ENCODE measurements at regions not wholly inside any gene's neighbourhood (a gene's known extent, or its start where the extent isn't known, plus 50 kb on each side); places are given as distances from the start of the nearest gene placed in this dataset.

- TF ChIP-seq CTCF (IDR thresholded peaks at IDR 0.05; ENCODE audit: low read length) (no peak), EZH2 (optimal IDR thresholded peaks at IDR 0.05; ENCODE audit: low read depth, low read length) (no peak), EZH2phosphoT487 (IDR thresholded peaks at IDR 0.05; ENCODE audit: low read length) (no peak)
- Histone ChIP-seq H3K27ac (ENCODE audit: low read length) (no peak overlapping the region), H4K20me1 (ENCODE audit: insufficient read depth, low read length) (no peaks in the 10 kb centered on the region), H3K9me3 (replicated peaks; ENCODE audit: insufficient read depth, low read length) (no peaks in the 10 kb centered on the region), H3K9me2 (replicated peaks; ENCODE audit: insufficient read depth, low read length) (no peaks in the 10 kb centered on the region), H3K79me2 (ENCODE audit: low read length) (no peaks in the 10 kb centered on the region), H2AFZ (ENCODE audit: low read length) (no peak overlapping the region), H3K4me2 (ENCODE audit: low read depth, low read length) (no peak overlapping the region), H3F3A (ENCODE audit: insufficient read depth, low read length) (no peaks in the 10 kb centered on the region), H3K9ac (ENCODE audit: low read length) (no peak overlapping the region), H3K27me3 (replicated peaks; ENCODE audit: insufficient read depth, low read length) (no peaks in the 10 kb centered on the region), H3K4me1 (ENCODE audit: low read length) (peaks cover 19% of the 10 kb centered on the region), H3K4me3 (ENCODE audit: low read length) (no peak overlapping the region), H3K36me3 (replicated peaks; ENCODE audit: insufficient read depth, low read length) (no peaks in the 10 kb centered on the region)
- no peak for DNase-seq
Observed at GRCh38 chr10:118957443-118957825, 72.1 kb upstream of the NANOS1 start.

- Histone ChIP-seq H3K36me3 (replicated peaks; ENCODE audit: insufficient read depth, low read length) (no peaks in the 10 kb centered on the region), H3K9me2 (replicated peaks; ENCODE audit: insufficient read depth, low read length) (no peaks in the 10 kb centered on the region), H3K4me2 (ENCODE audit: low read depth, low read length) (no peak overlapping the region), H3F3A (ENCODE audit: insufficient read depth, low read length) (no peaks in the 10 kb centered on the region), H3K9me3 (replicated peaks; ENCODE audit: insufficient read depth, low read length) (no peaks in the 10 kb centered on the region), H3K27me3 (replicated peaks; ENCODE audit: insufficient read depth, low read length) (no peaks in the 10 kb centered on the region), H3K27ac (ENCODE audit: low read length) (no peak overlapping the region), H3K4me1 (ENCODE audit: low read length) (peaks cover 19% of the 10 kb centered on the region), H2AFZ (ENCODE audit: low read length) (no peak overlapping the region), H3K79me2 (ENCODE audit: low read length) (no peaks in the 10 kb centered on the region), H3K9ac (ENCODE audit: low read length) (no peak overlapping the region), H4K20me1 (ENCODE audit: insufficient read depth, low read length) (no peaks in the 10 kb centered on the region), H3K4me3 (ENCODE audit: low read length) (no peak overlapping the region)
- no peak for DNase-seq
- no peak for TF ChIP-seq EZH2phosphoT487 (IDR thresholded peaks at IDR 0.05; ENCODE audit: low read length)
Observed at GRCh38 chr10:118957966-118958365, 71.5 kb upstream of the NANOS1 start.

- Histone ChIP-seq H3K27me3 (replicated peaks; ENCODE audit: insufficient read depth, low read length) (no peaks in the 10 kb centered on the region), H3K4me2 (ENCODE audit: low read depth, low read length) (no peak overlapping the region), H3K79me2 (ENCODE audit: low read length) (no peaks in the 10 kb centered on the region), H4K20me1 (ENCODE audit: insufficient read depth, low read length) (no peaks in the 10 kb centered on the region), H2AFZ (ENCODE audit: low read length) (no peak overlapping the region), H3K9me3 (replicated peaks; ENCODE audit: insufficient read depth, low read length) (no peaks in the 10 kb centered on the region), H3K4me3 (ENCODE audit: low read length) (no peak overlapping the region), H3K4me1 (ENCODE audit: low read length) (peaks cover 19% of the 10 kb centered on the region), H3K9ac (ENCODE audit: low read length) (no peak overlapping the region), H3K27ac (ENCODE audit: low read length) (no peak overlapping the region), H3K36me3 (replicated peaks; ENCODE audit: insufficient read depth, low read length) (no peaks in the 10 kb centered on the region), H3F3A (ENCODE audit: insufficient read depth, low read length) (no peaks in the 10 kb centered on the region), H3K9me2 (replicated peaks; ENCODE audit: insufficient read depth, low read length) (no peaks in the 10 kb centered on the region)
- TF ChIP-seq EZH2 (optimal IDR thresholded peaks at IDR 0.05; ENCODE audit: low read depth, low read length) (no peak), EZH2phosphoT487 (IDR thresholded peaks at IDR 0.05; ENCODE audit: low read length) (no peak), CTCF (IDR thresholded peaks at IDR 0.05; ENCODE audit: low read length) (no peak)
- DNase-seq = no peak
Observed at GRCh38 chr10:118958559-118958958, 71.0 kb upstream of the NANOS1 start.

- Histone ChIP-seq H3F3A (ENCODE audit: insufficient read depth, low read length) (no peaks in the 10 kb centered on the region), H3K4me1 (ENCODE audit: low read length) (peaks cover 19% of the 10 kb centered on the region), H3K9ac (ENCODE audit: low read length) (no peak overlapping the region), H4K20me1 (ENCODE audit: insufficient read depth, low read length) (no peaks in the 10 kb centered on the region), H3K79me2 (ENCODE audit: low read length) (no peaks in the 10 kb centered on the region), H3K36me3 (replicated peaks; ENCODE audit: insufficient read depth, low read length) (no peaks in the 10 kb centered on the region), H3K27ac (ENCODE audit: low read length) (no peak overlapping the region), H3K9me2 (replicated peaks; ENCODE audit: insufficient read depth, low read length) (no peaks in the 10 kb centered on the region), H3K9me3 (replicated peaks; ENCODE audit: insufficient read depth, low read length) (no peaks in the 10 kb centered on the region), H3K4me3 (ENCODE audit: low read length) (no peak overlapping the region), H3K27me3 (replicated peaks; ENCODE audit: insufficient read depth, low read length) (no peaks in the 10 kb centered on the region), H2AFZ (ENCODE audit: low read length) (no peak overlapping the region), H3K4me2 (ENCODE audit: low read depth, low read length) (no peak overlapping the region)
- TF ChIP-seq EZH2phosphoT487 (IDR thresholded peaks at IDR 0.05; ENCODE audit: low read length) (no peak), EZH2 (optimal IDR thresholded peaks at IDR 0.05; ENCODE audit: low read depth, low read length) (no peak), CTCF (IDR thresholded peaks at IDR 0.05; ENCODE audit: low read length) (no peak)
- DNase-seq = no peak
Observed at GRCh38 chr10:118958984-118959925, 70.3 kb upstream of the NANOS1 start.
